ENCODE measurements at regions not wholly inside any gene's neighbourhood (a gene's known extent, or its start where the extent isn't known, plus 50 kb on each side); places are given as distances from the start of the nearest gene placed in this dataset.

DNA sequence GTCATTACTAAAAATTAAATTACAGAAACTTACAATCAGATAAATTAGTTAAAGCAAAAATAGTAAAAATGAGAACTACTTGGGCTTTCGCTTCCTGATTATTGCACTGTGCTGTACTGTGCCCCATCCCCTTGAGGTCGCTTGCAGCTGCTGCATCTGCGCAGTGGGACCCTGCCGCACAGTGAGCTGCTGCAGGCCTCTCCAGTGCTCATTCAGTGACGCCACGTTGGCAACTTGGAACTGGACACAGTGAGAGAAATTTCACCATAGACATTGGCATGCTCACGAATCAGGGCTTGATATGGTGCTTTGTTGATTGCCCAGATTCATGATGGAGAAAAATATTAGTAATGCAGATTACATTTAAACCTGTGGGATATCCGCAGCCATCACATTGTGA is 290.8 kb upstream of the MYT1L start:
- TF ChIP-seq YY1 (IDR thresholded peaks at IDR 0.05), result no peak
- TF ChIP-seq TAF1 (conservative IDR thresholded peaks at IDR 0.05), result no peak
- TF ChIP-seq, protein P1, sequence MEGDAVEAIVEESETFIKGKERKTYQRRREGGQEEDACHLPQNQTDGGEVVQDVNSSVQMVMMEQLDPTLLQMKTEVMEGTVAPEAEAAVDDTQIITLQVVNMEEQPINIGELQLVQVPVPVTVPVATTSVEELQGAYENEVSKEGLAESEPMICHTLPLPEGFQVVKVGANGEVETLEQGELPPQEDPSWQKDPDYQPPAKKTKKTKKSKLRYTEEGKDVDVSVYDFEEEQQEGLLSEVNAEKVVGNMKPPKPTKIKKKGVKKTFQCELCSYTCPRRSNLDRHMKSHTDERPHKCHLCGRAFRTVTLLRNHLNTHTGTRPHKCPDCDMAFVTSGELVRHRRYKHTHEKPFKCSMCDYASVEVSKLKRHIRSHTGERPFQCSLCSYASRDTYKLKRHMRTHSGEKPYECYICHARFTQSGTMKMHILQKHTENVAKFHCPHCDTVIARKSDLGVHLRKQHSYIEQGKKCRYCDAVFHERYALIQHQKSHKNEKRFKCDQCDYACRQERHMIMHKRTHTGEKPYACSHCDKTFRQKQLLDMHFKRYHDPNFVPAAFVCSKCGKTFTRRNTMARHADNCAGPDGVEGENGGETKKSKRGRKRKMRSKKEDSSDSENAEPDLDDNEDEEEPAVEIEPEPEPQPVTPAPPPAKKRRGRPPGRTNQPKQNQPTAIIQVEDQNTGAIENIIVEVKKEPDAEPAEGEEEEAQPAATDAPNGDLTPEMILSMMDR (IDR thresholded peaks at IDR 0.05; ENCODE audit: low read depth, low read length, missing input control), result no peak
- no peak for TF ChIP-seq EGR1 (IDR thresholded peaks at IDR 0.05; ENCODE audit: low read depth in 2 of 2)
- TF ChIP-seq NR2F2 (IDR thresholded peaks at IDR 0.05), result no peak
- no peak for TF ChIP-seq JUND (IDR thresholded peaks at IDR 0.05)
- TF ChIP-seq ATF3 (IDR thresholded peaks at IDR 0.05), result no peak
- no peak for TF ChIP-seq SP1 (IDR thresholded peaks at IDR 0.05)
- no peak for TF ChIP-seq REST (IDR thresholded peaks at IDR 0.05)
- no peak for TF ChIP-seq GABPA (IDR thresholded peaks at IDR 0.05 in 1 of 2, conservative IDR thresholded peaks at IDR 0.05 in 1 of 2)
- no peak for TF ChIP-seq MAX (IDR thresholded peaks at IDR 0.05)
- no peak for TF ChIP-seq RXRA (IDR thresholded peaks at IDR 0.05)
- no peak for TF ChIP-seq HNF4A (conservative IDR thresholded peaks at IDR 0.05)

Measured in liver (tissue), 3 donors.